ENCODE measurements at regions not wholly inside any gene's neighbourhood (a gene's known extent, or its start where the extent isn't known, plus 50 kb on each side); places are given as distances from the start of the nearest gene placed in this dataset.

GRCh38 chr2:195572895-195573683 is 83.9 kb upstream of the SLC39A10 start:
- TF ChIP-seq CTCF (IDR thresholded peaks at IDR 0.05; ENCODE audit: poor library complexity) (no peak), EZH2 (IDR thresholded peaks at IDR 0.05; ENCODE audit: borderline replicate concordance) (no peak)

Data from hepatocyte (in vitro differentiated cells).